CD14-positive monocyte (primary cell): ENCODE measurements at regions not wholly inside any gene's neighbourhood (a gene's known extent, or its start where the extent isn't known, plus 50 kb on each side); places are given as distances from the start of the nearest gene placed in this dataset.

Source experiments
- DNase-seq, 3 donors: peaks; one replicate each; pipeline ENCODE4 v3.0.0-alpha.2; 2011 to 2022
- H2AFZ ChIP-seq: 2 replicates; pipeline ENCODE4 v1.6.0; 2012; ENCODE audit warnings: mild to moderate bottlenecking, low read depth, low read length, inconsistent platforms; ENCODE audit not compliant: insufficient read depth, poor library complexity, severe bottlenecking
- H3K27ac ChIP-seq, 2 donors: 1 replicate in 1 of 2; 2 replicates in 1 of 2; pipeline ENCODE4 v1.5.1; 2012 to 2013; ENCODE audit warnings: low read length in 2 of 2, control low read depth in 1 of 2, inconsistent platforms in 1 of 2, low read depth in 1 of 2, mild to moderate bottlenecking in 1 of 2
- H3K27me3 ChIP-seq, 2 donors: one replicate each; pipeline versions ENCODE4 v1.6.0 to v1.6.1; 2011 to 2013; ENCODE audit warnings: low read length in 2 of 2; ENCODE audit not compliant: control insufficient read depth in 2 of 2, insufficient read depth in 2 of 2
- H3K36me3 ChIP-seq, 2 donors: replicated peaks in 1 of 2; 1 replicate in 1 of 2; 2 replicates in 1 of 2; pipeline versions ENCODE4 v1.5.1 to v1.6.1; 2012 to 2013; ENCODE audit warnings: low read length in 2 of 2, control low read depth in 1 of 2, inconsistent platforms in 1 of 2, mild to moderate bottlenecking in 1 of 2; ENCODE audit not compliant: insufficient read depth in 2 of 2, control insufficient read depth in 1 of 2
- H3K4me1 ChIP-seq, 2 donors: 1 replicate in 1 of 2; 2 replicates in 1 of 2; pipeline versions ENCODE4 v1.5.1 to v1.6.1; 2012 to 2013; ENCODE audit warnings: low read length in 2 of 2, control low read depth in 1 of 2, inconsistent platforms in 1 of 2, mild to moderate bottlenecking in 1 of 2, moderate library complexity in 1 of 2; ENCODE audit not compliant: insufficient read depth in 2 of 2, control insufficient read depth in 1 of 2
- H3K4me2 ChIP-seq: replicated peaks from 2 replicates; pipeline ENCODE3; 2012; ENCODE audit warnings: low read length, moderate library complexity, mild to moderate bottlenecking; ENCODE audit not compliant: poor library complexity, severe bottlenecking; ENCODE audit errors: extremely low read depth
- H3K4me3 ChIP-seq, 3 experiments: fragments of 200-600 bp in 1 of 3; sonication (generic) in 1 of 3; replicated peaks in 1 of 3; 1 replicate in 2 of 3; 2 replicates in 1 of 3; pipeline ENCODE4 v1.5.1; 2011 to 2013; ENCODE audit warnings: low read length in 3 of 3, mild to moderate bottlenecking in 3 of 3, control low read depth in 2 of 3, low read depth in 2 of 3, inconsistent platforms in 1 of 3, moderate library complexity in 1 of 3
- H3K79me2 ChIP-seq: 2 replicates; pipeline ENCODE4 v1.6.0; 2012; ENCODE audit warnings: mild to moderate bottlenecking, control low read depth, inconsistent platforms, low read length, moderate library complexity; ENCODE audit not compliant: insufficient read depth
- H3K9ac ChIP-seq: 2 replicates; pipeline ENCODE4 v1.6.0; 2017; ENCODE audit warnings: low read length, mild to moderate bottlenecking; ENCODE audit not compliant: insufficient read depth, poor library complexity, severe bottlenecking
- H3K9me3 ChIP-seq, 2 donors: replicated peaks in 1 of 2; 1 replicate in 1 of 2; 2 replicates in 1 of 2; pipeline versions ENCODE4 v1.5.1 to v1.6.1; 2012 to 2013; ENCODE audit warnings: low read length in 2 of 2, control low read depth in 1 of 2; ENCODE audit not compliant: control insufficient read depth in 1 of 2, insufficient read depth in 1 of 2
- H4K20me1 ChIP-seq: 2 replicates; pipeline ENCODE4 v1.6.0; 2012; ENCODE audit warnings: mild to moderate bottlenecking, low read length, control low read depth, moderate library complexity; ENCODE audit not compliant: insufficient read depth
- H3K27ac Mint-ChIP-seq, 7 donors: one replicate each; pipeline ENCODE4 v1.8.0; 2020; ENCODE audit warnings: mild to moderate bottlenecking in 7 of 7, mixed read lengths in 7 of 7, moderate library complexity in 6 of 7, inconsistent platforms in 2 of 7
- H3K27me3 Mint-ChIP-seq, 3 donors: one replicate each; pipeline ENCODE4 v1.8.0; 2021 to 2022; ENCODE audit warnings: low read depth in 3 of 3, mild to moderate bottlenecking in 3 of 3, mixed read lengths in 3 of 3, moderate library complexity in 3 of 3, inconsistent platforms in 1 of 3
- H3K36me3 Mint-ChIP-seq, 2 donors: one replicate each; pipeline ENCODE4 v1.8.0; 2020; ENCODE audit warnings: mixed read lengths in 2 of 2, inconsistent platforms in 1 of 2, mild to moderate bottlenecking in 1 of 2
- H3K4me1 Mint-ChIP-seq: one replicate; pipeline ENCODE4 v1.8.0; 2020; ENCODE audit warnings: mild to moderate bottlenecking, mixed read lengths
- H3K4me3 Mint-ChIP-seq, 2 donors: one replicate each; pipeline ENCODE4 v1.8.0; 2020; ENCODE audit warnings: mild to moderate bottlenecking in 2 of 2, mixed read lengths in 2 of 2, moderate library complexity in 1 of 2
- H3K9me3 Mint-ChIP-seq, 7 donors: one replicate each; pipeline ENCODE4 v1.8.0; 2020 to 2022; ENCODE audit warnings: mixed read lengths in 7 of 7, mild to moderate bottlenecking in 6 of 7, moderate library complexity in 6 of 7, inconsistent platforms in 2 of 7
- WGBS: methylation state at CpG from one replicate; pipeline ENCODE4 v1.1.5; 2013; ENCODE audit warnings: missing lambda C conversion rate; ENCODE audit not compliant: insufficient coverage; 5-methylcytosine and 5-hydroxymethylcytosine counted together
- intact Hi-C, 2 donors: fragments of 100-400 bp; cut with micrococcal nuclease; formaldehyde crosslinking; loops; one replicate each; pipeline versions ENCODE4 v1.15.0 to v1.15.1; 2023
- TF ChIP-seq, protein P1 (sequence below): fragments of 200-600 bp; IDR thresholded peaks from one replicate; pipeline ENCODE4 v1.8.0; 2022; ENCODE audit warnings: antibody characterized with exemption, mild to moderate bottlenecking

DNA sequence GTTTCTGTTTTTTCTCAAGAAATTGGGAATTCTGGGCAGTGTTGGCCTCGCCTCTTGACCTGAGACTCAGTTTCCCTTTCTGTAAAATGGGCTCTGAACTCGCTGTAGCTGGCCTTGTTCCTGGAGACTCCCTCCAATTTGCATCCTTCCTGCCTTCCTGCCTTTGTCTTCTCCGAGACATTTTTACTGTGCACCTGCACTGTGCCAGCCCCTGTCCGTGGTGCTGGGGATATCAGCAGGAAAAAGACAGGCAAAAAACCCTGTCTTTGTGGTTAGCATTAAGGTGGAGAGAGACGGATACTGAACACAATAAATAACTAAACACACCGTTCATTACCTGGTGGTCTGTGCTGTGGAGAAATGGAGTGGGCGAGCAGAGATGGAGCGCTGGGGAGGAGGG, 129.8 kb downstream of the AACS start:
- no peak for DNase-seq
- no peaks in the 10 kb centered on the region for H3K36me3 Mint-ChIP-seq
- intact Hi-C loops, result no loop called here
- H3K79me2 ChIP-seq, result no peaks in the 10 kb centered on the region
- no CpG with 5 or more reads among the region's 8 CpGs for WGBS
- H3K9me3 Mint-ChIP-seq, result peaks cover 0 to 8% (median 0%) of the 10 kb centered on the region in 7 donors
- no peak overlapping the region for H3K4me3 ChIP-seq
- no peak overlapping the region for H2AFZ ChIP-seq
- no peak overlapping the region for H3K9ac ChIP-seq
- TF ChIP-seq, protein P1, sequence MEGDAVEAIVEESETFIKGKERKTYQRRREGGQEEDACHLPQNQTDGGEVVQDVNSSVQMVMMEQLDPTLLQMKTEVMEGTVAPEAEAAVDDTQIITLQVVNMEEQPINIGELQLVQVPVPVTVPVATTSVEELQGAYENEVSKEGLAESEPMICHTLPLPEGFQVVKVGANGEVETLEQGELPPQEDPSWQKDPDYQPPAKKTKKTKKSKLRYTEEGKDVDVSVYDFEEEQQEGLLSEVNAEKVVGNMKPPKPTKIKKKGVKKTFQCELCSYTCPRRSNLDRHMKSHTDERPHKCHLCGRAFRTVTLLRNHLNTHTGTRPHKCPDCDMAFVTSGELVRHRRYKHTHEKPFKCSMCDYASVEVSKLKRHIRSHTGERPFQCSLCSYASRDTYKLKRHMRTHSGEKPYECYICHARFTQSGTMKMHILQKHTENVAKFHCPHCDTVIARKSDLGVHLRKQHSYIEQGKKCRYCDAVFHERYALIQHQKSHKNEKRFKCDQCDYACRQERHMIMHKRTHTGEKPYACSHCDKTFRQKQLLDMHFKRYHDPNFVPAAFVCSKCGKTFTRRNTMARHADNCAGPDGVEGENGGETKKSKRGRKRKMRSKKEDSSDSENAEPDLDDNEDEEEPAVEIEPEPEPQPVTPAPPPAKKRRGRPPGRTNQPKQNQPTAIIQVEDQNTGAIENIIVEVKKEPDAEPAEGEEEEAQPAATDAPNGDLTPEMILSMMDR, result no peak
- peaks cover 9 to 32% of the 10 kb centered on the region in 2 donors for H3K27me3 ChIP-seq
- peak overlapping the region in 1 of 2 donors; percentile 31 for H3K4me3 Mint-ChIP-seq
- H3K36me3 ChIP-seq, result no peaks in the 10 kb centered on the region
- no peaks in the 10 kb centered on the region for H3K9me3 ChIP-seq
- H3K4me1 ChIP-seq, result no peaks in the 10 kb centered on the region
- H3K4me2 ChIP-seq, result no peak overlapping the region
- H4K20me1 ChIP-seq, result no peaks in the 10 kb centered on the region
- no peak overlapping the region for H3K27ac ChIP-seq
- no peaks in the 10 kb centered on the region for H3K4me1 Mint-ChIP-seq
- no peak overlapping the region for H3K27ac Mint-ChIP-seq
- peaks cover 16 to 54% (median 45%) of the 10 kb centered on the region in 3 donors for H3K27me3 Mint-ChIP-seq

DNA sequence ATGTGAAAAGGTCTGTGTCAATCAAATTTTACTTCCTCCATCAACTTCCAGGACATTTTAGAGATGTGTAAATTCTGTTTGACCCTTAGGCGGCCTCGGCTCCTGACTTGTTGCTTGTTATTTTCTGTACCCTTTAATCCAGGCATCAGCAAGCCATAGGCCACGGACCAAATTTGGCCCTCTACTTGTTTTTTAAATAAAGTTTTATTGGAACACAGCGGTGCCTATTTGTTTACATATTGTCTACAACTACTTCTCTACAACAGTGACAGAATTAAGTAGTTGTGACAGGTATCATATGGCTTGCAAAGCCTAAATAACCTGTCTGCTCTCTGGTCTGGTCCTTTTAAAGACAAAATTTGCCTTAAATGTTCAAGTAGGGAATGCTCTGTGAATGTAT, 132.1 kb downstream of the AACS start:
- H3K4me1 Mint-ChIP-seq, result peaks cover 5% of the 10 kb centered on the region
- no peaks in the 10 kb centered on the region for H3K36me3 ChIP-seq
- H3K36me3 Mint-ChIP-seq, result no peaks in the 10 kb centered on the region
- no peak overlapping the region for H3K9ac ChIP-seq
- peaks cover 13 to 14% of the 10 kb centered on the region in 2 donors for H3K9me3 ChIP-seq
- H3K4me3 ChIP-seq, result no peak overlapping the region
- no peak overlapping the region for H3K27ac Mint-ChIP-seq
- peaks cover under 1 to 24% (median 15%) of the 10 kb centered on the region in 7 donors for H3K9me3 Mint-ChIP-seq
- H3K79me2 ChIP-seq, result no peaks in the 10 kb centered on the region
- WGBS, result no CpG with 5 or more reads among the region's 4 CpGs
- H3K4me2 ChIP-seq, result no peak overlapping the region
- DNase-seq, result no peak
- H2AFZ ChIP-seq, result no peak overlapping the region
- H3K27ac ChIP-seq, result no peak overlapping the region
- peaks cover 9 to 31% of the 10 kb centered on the region in 2 donors for H3K27me3 ChIP-seq
- H3K27me3 Mint-ChIP-seq, result peaks cover 12 to 42% (median 40%) of the 10 kb centered on the region in 3 donors
- TF ChIP-seq, protein P1, result no peak
- peaks cover 0 to 5% of the 10 kb centered on the region in 2 donors for H3K4me1 ChIP-seq
- no peak overlapping the region for H3K4me3 Mint-ChIP-seq
- intact Hi-C loops, result no loop called here
- no peaks in the 10 kb centered on the region for H4K20me1 ChIP-seq
